GM23338 (cell line): ENCODE measurements at regions not wholly inside any gene's neighbourhood (a gene's known extent, or its start where the extent isn't known, plus 50 kb on each side); places are given as distances from the start of the nearest gene placed in this dataset.

Experiments used
- ATAC-seq: fragments of 200-7000 bp; cut with Tn5 transposase; 3 replicates; pipeline ENCODE4 v1.9.1; 2020
- DNase-seq: peaks from one replicate; pipeline ENCODE4 v3.0.0-alpha.2; 2015; ENCODE audit warnings: low spot score
- H2AFZ ChIP-seq: fragments of 200-600 bp; sonication (generic); 2 replicates; pipeline ENCODE4 v1.8.0; 2016; ENCODE audit warnings: antibody characterized with exemption, mild to moderate bottlenecking, moderate library complexity
- H3F3A ChIP-seq: fragments of 200-600 bp; sonication (generic); replicated peaks from 2 replicates; pipeline ENCODE4 v1.8.0; 2017; ENCODE audit warnings: antibody characterized with exemption, mixed run types, low read depth
- H3K27ac ChIP-seq: fragments of 200-600 bp; sonication (generic); 2 replicates; pipeline ENCODE4 v1.6.1; 2016; ENCODE audit warnings: low read depth
- H3K27me3 ChIP-seq: fragments of 200-600 bp; sonication (generic); 2 replicates; pipeline ENCODE4 v1.8.0; 2016; ENCODE audit warnings: mild to moderate bottlenecking, mixed run types, moderate library complexity; ENCODE audit not compliant: insufficient read depth
- H3K36me3 ChIP-seq: fragments of 200-600 bp; sonication (generic); 2 replicates; pipeline ENCODE4 v1.8.0; 2016; ENCODE audit warnings: mild to moderate bottlenecking; ENCODE audit not compliant: insufficient read depth
- H3K4me1 ChIP-seq: fragments of 200-600 bp; sonication (generic); 2 replicates; pipeline ENCODE4 v1.8.0; 2016; ENCODE audit warnings: mild to moderate bottlenecking, moderate library complexity; ENCODE audit not compliant: insufficient read depth
- H3K4me2 ChIP-seq: fragments of 200-600 bp; sonication (generic); 2 replicates; pipeline ENCODE4 v1.7.1; 2017; ENCODE audit warnings: mixed run types
- H3K4me3 ChIP-seq: fragments of 200-600 bp; sonication (generic); 2 replicates; pipeline ENCODE4 v1.6.1; 2016; ENCODE audit warnings: mixed run types
- H3K79me2 ChIP-seq: fragments of 200-600 bp; sonication (generic); replicated peaks from 2 replicates; pipeline ENCODE4 v1.8.0; 2017; ENCODE audit warnings: mild to moderate bottlenecking; ENCODE audit not compliant: insufficient read depth
- H3K9me2 ChIP-seq: fragments of 200-600 bp; sonication (generic); 2 replicates; pipeline ENCODE4 v1.8.0; 2017; ENCODE audit not compliant: insufficient read depth
- H4K20me1 ChIP-seq: fragments of 200-600 bp; sonication (generic); replicated peaks from 2 replicates; pipeline ENCODE4 v1.8.0; 2017; ENCODE audit warnings: mild to moderate bottlenecking; ENCODE audit not compliant: insufficient read depth
- H3K27ac Mint-ChIP-seq: 2 replicates; pipeline ENCODE4 v1.8.0; 2020; ENCODE audit warnings: inconsistent platforms, mild to moderate bottlenecking, moderate library complexity, mixed read lengths
- H3K27me3 Mint-ChIP-seq: 3 replicates; pipeline ENCODE4 v1.8.0; 2022; ENCODE audit warnings: low read depth, mild to moderate bottlenecking, moderate library complexity, mixed read lengths, inconsistent platforms; ENCODE audit not compliant: insufficient read depth, poor library complexity
- H3K36me3 Mint-ChIP-seq: 3 replicates; pipeline ENCODE4 v1.8.0; 2021; ENCODE audit warnings: low read depth, mild to moderate bottlenecking, inconsistent platforms, moderate library complexity, mixed read lengths
- H3K4me1 Mint-ChIP-seq: 3 replicates; pipeline ENCODE4 v1.8.0; 2020; ENCODE audit warnings: mild to moderate bottlenecking, inconsistent platforms, mixed read lengths
- H3K4me3 Mint-ChIP-seq: 3 replicates; pipeline ENCODE4 v1.8.0; 2021; ENCODE audit warnings: moderate library complexity, mild to moderate bottlenecking, inconsistent platforms, mixed read lengths
- H3K9me3 Mint-ChIP-seq: 3 replicates; pipeline ENCODE4 v1.8.0; 2020; ENCODE audit warnings: moderate library complexity, mild to moderate bottlenecking, inconsistent platforms, mixed read lengths
- EZH2phosphoT487 ChIP-seq: fragments of 200-600 bp; sonication (generic); IDR thresholded peaks from one replicate; pipeline ENCODE4 v1.8.1; 2018; ENCODE audit warnings: antibody characterized with exemption; ENCODE audit not compliant: unreplicated experiment
- NANOG ChIP-seq: IDR thresholded peaks from 2 replicates; pipeline ENCODE4 v1.6.1; 2016; ENCODE audit warnings: antibody characterized with exemption, borderline replicate concordance
- POLR2AphosphoS5 ChIP-seq: IDR thresholded peaks from 2 replicates; pipeline ENCODE4 v1.6.1; 2016; ENCODE audit warnings: antibody characterized with exemption, low read depth
- ZNF331 ChIP-seq: fragments of 250-450 bp; sonication (Bioruptor Pico); IDR thresholded peaks from 2 replicates; pipeline ENCODE4 v1.5.0; 2020; ENCODE audit warnings: low read depth, mild to moderate bottlenecking, moderate library complexity
- TF ChIP-seq, protein P1 (sequence below): IDR thresholded peaks from 2 replicates; pipeline ENCODE4 v1.6.1; 2016; ENCODE audit warnings: antibody characterized with exemption
- TF ChIP-seq, protein P2 (sequence below), 2 experiments: fragments of 200-600 bp in 1 of 2; sonication (generic) in 1 of 2; conservative IDR thresholded peaks; 2 replicates each; pipeline versions ENCODE4 v1.5.1 to v1.6.1; 2016 to 2017; ENCODE audit warnings: antibody characterized with exemption in 2 of 2, low read depth in 2 of 2, mild to moderate bottlenecking in 2 of 2, moderate library complexity in 1 of 2
- TF ChIP-seq, protein P3 (sequence below): IDR thresholded peaks from one replicate; pipeline ENCODE4 v1.6.1; 2018; ENCODE audit warnings: antibody characterized with exemption; ENCODE audit not compliant: unreplicated experiment
- TF ChIP-seq, protein P4 (sequence below): fragments of 250-450 bp; sonication (Bioruptor Pico); IDR thresholded peaks from 2 replicates; pipeline ENCODE4 v1.5.0; 2020; ENCODE audit warnings: mild to moderate bottlenecking, moderate library complexity

DNA sequence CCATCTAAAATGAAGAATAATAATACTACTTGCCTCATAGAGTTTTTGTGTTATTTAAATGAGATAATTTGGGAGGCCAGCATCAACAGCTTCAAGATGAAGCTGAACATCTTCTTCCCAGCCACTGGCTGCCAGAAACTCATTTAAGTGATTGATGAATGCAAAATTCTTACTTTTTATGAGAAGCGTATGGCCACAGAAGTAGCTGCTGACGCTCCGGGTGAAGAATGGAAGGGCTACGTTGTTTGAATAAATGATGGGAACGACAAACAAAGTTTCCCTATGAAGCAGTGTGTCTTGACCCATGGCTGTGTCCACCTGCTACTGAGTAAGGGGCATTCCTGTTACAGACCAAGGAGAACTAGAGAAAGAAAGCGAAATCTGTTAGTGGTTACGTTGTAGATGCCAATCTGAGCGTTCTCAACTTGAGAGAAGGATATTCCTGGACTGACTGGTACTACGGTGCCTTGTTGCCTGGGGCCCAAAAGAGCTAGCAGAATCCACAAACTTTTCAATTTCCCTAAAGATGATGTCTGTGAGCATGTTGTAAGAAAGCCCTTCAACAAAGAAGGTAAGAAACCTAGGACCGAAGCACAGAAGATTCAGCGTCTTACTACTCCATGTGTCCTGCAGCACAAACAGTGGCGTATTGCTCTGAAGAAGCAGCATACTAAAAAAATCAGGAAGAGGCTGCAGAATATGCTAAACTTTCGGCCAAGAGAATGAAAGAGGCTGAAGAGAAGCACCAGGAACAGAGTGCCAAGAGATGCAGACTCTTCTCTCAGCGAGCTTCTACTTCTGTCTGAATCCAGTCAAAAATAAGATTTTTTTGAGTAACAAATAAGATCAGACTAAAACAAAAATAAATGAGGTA is 100.0 kb upstream of the LRIG3 start (continued):
- TF ChIP-seq, protein P1, sequence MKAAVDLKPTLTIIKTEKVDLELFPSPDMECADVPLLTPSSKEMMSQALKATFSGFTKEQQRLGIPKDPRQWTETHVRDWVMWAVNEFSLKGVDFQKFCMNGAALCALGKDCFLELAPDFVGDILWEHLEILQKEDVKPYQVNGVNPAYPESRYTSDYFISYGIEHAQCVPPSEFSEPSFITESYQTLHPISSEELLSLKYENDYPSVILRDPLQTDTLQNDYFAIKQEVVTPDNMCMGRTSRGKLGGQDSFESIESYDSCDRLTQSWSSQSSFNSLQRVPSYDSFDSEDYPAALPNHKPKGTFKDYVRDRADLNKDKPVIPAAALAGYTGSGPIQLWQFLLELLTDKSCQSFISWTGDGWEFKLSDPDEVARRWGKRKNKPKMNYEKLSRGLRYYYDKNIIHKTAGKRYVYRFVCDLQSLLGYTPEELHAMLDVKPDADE: no peak
- TF ChIP-seq, protein P2, sequence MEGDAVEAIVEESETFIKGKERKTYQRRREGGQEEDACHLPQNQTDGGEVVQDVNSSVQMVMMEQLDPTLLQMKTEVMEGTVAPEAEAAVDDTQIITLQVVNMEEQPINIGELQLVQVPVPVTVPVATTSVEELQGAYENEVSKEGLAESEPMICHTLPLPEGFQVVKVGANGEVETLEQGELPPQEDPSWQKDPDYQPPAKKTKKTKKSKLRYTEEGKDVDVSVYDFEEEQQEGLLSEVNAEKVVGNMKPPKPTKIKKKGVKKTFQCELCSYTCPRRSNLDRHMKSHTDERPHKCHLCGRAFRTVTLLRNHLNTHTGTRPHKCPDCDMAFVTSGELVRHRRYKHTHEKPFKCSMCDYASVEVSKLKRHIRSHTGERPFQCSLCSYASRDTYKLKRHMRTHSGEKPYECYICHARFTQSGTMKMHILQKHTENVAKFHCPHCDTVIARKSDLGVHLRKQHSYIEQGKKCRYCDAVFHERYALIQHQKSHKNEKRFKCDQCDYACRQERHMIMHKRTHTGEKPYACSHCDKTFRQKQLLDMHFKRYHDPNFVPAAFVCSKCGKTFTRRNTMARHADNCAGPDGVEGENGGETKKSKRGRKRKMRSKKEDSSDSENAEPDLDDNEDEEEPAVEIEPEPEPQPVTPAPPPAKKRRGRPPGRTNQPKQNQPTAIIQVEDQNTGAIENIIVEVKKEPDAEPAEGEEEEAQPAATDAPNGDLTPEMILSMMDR (conservative IDR thresholded peaks at IDR 0.05; ENCODE audit: low read depth in 2 of 2): no peak

DNA sequence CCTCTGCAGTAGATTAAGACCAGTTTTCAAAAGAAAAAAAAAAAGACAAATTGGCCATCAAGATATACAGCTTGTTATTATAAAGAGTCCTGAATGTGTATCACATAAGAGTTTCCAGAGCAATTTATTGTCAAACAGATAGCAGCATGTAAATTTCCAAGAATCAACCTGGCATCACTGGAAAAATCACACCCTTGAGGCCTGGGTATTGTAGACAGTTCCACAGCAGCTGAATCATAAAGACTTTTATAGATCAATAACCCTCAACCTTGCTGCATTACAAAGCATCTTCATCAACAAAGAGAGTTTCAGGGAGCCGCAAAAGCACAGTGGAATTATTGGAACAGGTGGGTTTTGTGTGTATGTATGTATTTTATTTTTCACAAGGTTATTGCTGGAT is 94.6 kb upstream of the LRIG3 start:
- DNase-seq: no peak
- TF ChIP-seq, protein P3, sequence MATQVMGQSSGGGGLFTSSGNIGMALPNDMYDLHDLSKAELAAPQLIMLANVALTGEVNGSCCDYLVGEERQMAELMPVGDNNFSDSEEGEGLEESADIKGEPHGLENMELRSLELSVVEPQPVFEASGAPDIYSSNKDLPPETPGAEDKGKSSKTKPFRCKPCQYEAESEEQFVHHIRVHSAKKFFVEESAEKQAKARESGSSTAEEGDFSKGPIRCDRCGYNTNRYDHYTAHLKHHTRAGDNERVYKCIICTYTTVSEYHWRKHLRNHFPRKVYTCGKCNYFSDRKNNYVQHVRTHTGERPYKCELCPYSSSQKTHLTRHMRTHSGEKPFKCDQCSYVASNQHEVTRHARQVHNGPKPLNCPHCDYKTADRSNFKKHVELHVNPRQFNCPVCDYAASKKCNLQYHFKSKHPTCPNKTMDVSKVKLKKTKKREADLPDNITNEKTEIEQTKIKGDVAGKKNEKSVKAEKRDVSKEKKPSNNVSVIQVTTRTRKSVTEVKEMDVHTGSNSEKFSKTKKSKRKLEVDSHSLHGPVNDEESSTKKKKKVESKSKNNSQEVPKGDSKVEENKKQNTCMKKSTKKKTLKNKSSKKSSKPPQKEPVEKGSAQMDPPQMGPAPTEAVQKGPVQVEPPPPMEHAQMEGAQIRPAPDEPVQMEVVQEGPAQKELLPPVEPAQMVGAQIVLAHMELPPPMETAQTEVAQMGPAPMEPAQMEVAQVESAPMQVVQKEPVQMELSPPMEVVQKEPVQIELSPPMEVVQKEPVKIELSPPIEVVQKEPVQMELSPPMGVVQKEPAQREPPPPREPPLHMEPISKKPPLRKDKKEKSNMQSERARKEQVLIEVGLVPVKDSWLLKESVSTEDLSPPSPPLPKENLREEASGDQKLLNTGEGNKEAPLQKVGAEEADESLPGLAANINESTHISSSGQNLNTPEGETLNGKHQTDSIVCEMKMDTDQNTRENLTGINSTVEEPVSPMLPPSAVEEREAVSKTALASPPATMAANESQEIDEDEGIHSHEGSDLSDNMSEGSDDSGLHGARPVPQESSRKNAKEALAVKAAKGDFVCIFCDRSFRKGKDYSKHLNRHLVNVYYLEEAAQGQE: no peak
- TF ChIP-seq POLR2AphosphoS5 (no peak), ZNF331 (no peak), NANOG (no peak), EZH2phosphoT487 (no peak)
- TF ChIP-seq, protein P2 (conservative IDR thresholded peaks at IDR 0.05; ENCODE audit: low read depth in 2 of 2): no peak
- TF ChIP-seq, protein P4, sequence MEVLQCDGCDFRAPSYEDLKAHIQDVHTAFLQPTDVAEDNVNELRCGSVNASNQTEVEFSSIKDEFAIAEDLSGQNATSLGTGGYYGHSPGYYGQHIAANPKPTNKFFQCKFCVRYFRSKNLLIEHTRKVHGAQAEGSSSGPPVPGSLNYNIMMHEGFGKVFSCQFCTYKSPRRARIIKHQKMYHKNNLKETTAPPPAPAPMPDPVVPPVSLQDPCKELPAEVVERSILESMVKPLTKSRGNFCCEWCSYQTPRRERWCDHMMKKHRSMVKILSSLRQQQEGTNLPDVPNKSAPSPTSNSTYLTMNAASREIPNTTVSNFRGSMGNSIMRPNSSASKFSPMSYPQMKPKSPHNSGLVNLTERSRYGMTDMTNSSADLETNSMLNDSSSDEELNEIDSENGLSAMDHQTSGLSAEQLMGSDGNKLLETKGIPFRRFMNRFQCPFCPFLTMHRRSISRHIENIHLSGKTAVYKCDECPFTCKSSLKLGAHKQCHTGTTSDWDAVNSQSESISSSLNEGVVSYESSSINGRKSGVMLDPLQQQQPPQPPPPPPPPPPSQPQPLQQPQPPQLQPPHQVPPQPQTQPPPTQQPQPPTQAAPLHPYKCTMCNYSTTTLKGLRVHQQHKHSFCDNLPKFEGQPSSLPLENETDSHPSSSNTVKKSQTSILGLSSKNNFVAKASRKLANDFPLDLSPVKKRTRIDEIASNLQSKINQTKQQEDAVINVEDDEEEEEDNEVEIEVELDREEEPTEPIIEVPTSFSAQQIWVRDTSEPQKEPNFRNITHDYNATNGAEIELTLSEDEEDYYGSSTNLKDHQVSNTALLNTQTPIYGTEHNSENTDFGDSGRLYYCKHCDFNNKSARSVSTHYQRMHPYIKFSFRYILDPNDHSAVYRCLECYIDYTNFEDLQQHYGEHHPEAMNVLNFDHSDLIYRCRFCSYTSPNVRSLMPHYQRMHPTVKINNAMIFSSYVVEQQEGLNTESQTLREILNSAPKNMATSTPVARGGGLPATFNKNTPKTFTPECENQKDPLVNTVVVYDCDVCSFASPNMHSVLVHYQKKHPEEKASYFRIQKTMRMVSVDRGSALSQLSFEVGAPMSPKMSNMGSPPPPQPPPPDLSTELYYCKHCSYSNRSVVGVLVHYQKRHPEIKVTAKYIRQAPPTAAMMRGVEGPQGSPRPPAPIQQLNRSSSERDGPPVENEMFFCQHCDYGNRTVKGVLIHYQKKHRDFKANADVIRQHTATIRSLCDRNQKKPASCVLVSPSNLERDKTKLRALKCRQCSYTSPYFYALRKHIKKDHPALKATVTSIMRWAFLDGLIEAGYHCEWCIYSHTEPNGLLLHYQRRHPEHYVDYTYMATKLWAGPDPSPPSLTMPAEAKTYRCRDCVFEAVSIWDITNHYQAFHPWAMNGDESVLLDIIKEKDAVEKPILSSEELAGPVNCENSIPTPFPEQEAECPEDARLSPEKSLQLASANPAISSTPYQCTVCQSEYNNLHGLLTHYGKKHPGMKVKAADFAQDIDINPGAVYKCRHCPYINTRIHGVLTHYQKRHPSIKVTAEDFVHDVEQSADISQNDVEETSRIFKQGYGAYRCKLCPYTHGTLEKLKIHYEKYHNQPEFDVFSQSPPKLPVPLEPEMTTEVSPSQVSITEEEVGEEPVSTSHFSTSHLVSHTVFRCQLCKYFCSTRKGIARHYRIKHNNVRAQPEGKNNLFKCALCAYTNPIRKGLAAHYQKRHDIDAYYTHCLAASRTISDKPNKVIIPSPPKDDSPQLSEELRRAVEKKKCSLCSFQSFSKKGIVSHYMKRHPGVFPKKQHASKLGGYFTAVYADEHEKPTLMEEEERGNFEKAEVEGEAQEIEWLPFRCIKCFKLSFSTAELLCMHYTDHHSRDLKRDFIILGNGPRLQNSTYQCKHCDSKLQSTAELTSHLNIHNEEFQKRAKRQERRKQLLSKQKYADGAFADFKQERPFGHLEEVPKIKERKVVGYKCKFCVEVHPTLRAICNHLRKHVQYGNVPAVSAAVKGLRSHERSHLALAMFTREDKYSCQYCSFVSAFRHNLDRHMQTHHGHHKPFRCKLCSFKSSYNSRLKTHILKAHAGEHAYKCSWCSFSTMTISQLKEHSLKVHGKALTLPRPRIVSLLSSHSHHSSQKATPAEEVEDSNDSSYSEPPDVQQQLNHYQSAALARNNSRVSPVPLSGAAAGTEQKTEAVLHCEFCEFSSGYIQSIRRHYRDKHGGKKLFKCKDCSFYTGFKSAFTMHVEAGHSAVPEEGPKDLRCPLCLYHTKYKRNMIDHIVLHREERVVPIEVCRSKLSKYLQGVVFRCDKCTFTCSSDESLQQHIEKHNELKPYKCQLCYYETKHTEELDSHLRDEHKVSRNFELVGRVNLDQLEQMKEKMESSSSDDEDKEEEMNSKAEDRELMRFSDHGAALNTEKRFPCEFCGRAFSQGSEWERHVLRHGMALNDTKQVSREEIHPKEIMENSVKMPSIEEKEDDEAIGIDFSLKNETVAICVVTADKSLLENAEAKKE: no peak

More for the DNA sequence above, 94.6 kb upstream of the LRIG3 start:
- Histone ChIP-seq H3K36me3 (no peaks in the 10 kb centered on the region), H3K4me1 (no peaks in the 10 kb centered on the region), H2AFZ (no peak overlapping the region), H3K4me2 (no peak overlapping the region), H3K79me2 (no peaks in the 10 kb centered on the region), H3K27me3 (no peaks in the 10 kb centered on the region), H4K20me1 (no peaks in the 10 kb centered on the region), H3K27ac (no peak overlapping the region), H3K9me2 (no peaks in the 10 kb centered on the region), H3F3A (no peaks in the 10 kb centered on the region), H3K4me3 (no peak overlapping the region)
- Mint-ChIP-seq H3K4me1 (0 out of 3 replicates have a peak, but pooled peaks cover 3% of the 10 kb centered on the region), H3K4me3 (no peak overlapping the region), H3K9me3 (no peaks in the 10 kb centered on the region), H3K27me3 (no peaks in the 10 kb centered on the region), H3K36me3 (no peaks in the 10 kb centered on the region), H3K27ac (no peak overlapping the region)
- no peak for ATAC-seq
